GM23248 (cell line): ENCODE measurements at regions not wholly inside any gene's neighbourhood (a gene's known extent, or its start where the extent isn't known, plus 50 kb on each side); places are given as distances from the start of the nearest gene placed in this dataset.

ENCODE experiments used
- EZH2 ChIP-seq: fragments of 200-600 bp; sonication (generic); IDR thresholded peaks from 2 replicates; pipeline ENCODE4 v1.6.1; 2018; ENCODE audit warnings: antibody characterized with exemption, mild to moderate bottlenecking; ENCODE audit not compliant: insufficient read depth, poor library complexity, severe bottlenecking
- EZH2phosphoT487 ChIP-seq: fragments of 200-600 bp; sonication (generic); IDR thresholded peaks from 2 replicates; pipeline ENCODE4 v1.6.1; 2018; ENCODE audit warnings: antibody characterized with exemption, moderate library complexity, mild to moderate bottlenecking, low read depth; ENCODE audit not compliant: insufficient read depth

- TF ChIP-seq EZH2: no peak
- no peak for TF ChIP-seq EZH2phosphoT487
These were observed 141.8 kb downstream of the KATNIP start for GRCh38 chr16:27691721-27692120.
